Right lobe of liver (tissue), 6 donors: ENCODE measurements at regions not wholly inside any gene's neighbourhood (a gene's known extent, or its start where the extent isn't known, plus 50 kb on each side); places are given as distances from the start of the nearest gene placed in this dataset.

Experiments used
- ATAC-seq, 4 donors: fragments of 200-7000 bp; cut with Tn5 transposase; one replicate each; pipeline ENCODE4 v1.9.1; 2020; ENCODE audit warnings: mild to moderate bottlenecking in 4 of 4, moderate library complexity in 4 of 4
- DNase-seq, 3 donors: peaks; one replicate each; pipeline ENCODE4 v3.0.0-alpha.2; 2020
- H3K27ac ChIP-seq, 3 donors: fragments of 200-600 bp; one replicate each; pipeline ENCODE4 v1.8.0; 2022
- H3K27me3 ChIP-seq, 2 donors: fragments of 200-600 bp; one replicate each; pipeline ENCODE4 v1.8.0; 2022
- H3K36me3 ChIP-seq, 4 donors: fragments of 200-600 bp; sonication (generic) in 1 of 4; one replicate each; pipeline versions ENCODE4 v1.5.1 to v1.8.0; 2017 to 2022; ENCODE audit warnings: control low read depth in 1 of 4
- H3K4me1 ChIP-seq, 4 donors: fragments of 200-600 bp; sonication (generic) in 1 of 4; one replicate each; pipeline versions ENCODE4 v1.5.1 to v1.8.0; 2017 to 2022; ENCODE audit warnings: control low read depth in 1 of 4
- H3K4me3 ChIP-seq, 3 donors: fragments of 200-600 bp; one replicate each; pipeline ENCODE4 v1.8.0; 2022
- H3K9me3 ChIP-seq, 4 donors: fragments of 200-600 bp; sonication (generic) in 1 of 4; one replicate each; pipeline versions ENCODE4 v1.5.1 to v1.8.0; 2017 to 2022; ENCODE audit warnings: control low read depth in 1 of 4
- POLR2A ChIP-seq: fragments of 450-650 bp; IDR thresholded peaks from one replicate; pipeline ENCODE4 v1.6.1; 2017; ENCODE audit warnings: antibody characterized with exemption, mild to moderate bottlenecking
- WGBS: methylation state at CpG from one replicate; pipeline ENCODE4 v1.1.6; 2018; ENCODE audit warnings: low coverage, low lambda C conversion rate; ENCODE audit not compliant: insufficient coverage; ENCODE audit errors: missing lambda C conversion rate; 5-methylcytosine and 5-hydroxymethylcytosine counted together
- intact Hi-C, 2 donors: fragments of 100-400 bp; cut with DNase I; formaldehyde crosslinking; loops; one replicate each; pipeline versions ENCODE4 v1.11.2 to v1.14.1; 2022
- TF ChIP-seq, protein P1 (sequence below), 4 donors: fragments of 200-600 bp in 3 of 4; fragments of 450-650 bp in 1 of 4; IDR thresholded peaks; one replicate each; pipeline versions ENCODE4 v1.5.1 to v1.8.0; 2016 to 2022; ENCODE audit warnings: antibody characterized with exemption in 4 of 4, mild to moderate bottlenecking in 2 of 4
- donor health status: DM: no; HTN: yes; CAD: no.
- donor health status: DM: no; HTN: no; CAD: no.
- donor health status: DM: no; HTN: no; CAD: no.
- donor health status: DM: no; HTN: yes; CAD: no.
- donor health status: DM: no; HTN: yes; CAD: no.

DNA sequence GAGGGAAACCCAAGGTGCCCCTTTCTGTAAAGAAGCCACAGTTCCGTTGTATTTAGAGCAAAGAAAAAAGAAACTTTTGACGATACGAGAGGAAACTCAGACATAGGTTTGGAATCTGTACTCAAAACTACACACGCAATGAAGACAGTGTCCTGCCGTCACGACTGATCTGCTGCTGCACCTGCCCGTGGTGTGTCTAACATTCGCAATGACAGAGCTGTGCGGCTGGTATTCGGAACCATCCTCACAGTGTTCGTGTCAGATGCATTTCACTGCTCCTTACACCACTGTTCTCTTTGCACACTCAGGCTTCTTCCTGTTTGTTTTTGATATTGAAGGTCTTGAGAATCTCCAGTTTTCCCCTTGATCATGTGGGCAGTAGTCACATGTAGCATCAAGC is 84.8 kb downstream of the RTL6 start:
- no peak overlapping the region for H3K4me3 ChIP-seq
- no peaks in the 10 kb centered on the region for H3K9me3 ChIP-seq
- no peaks in the 10 kb centered on the region for H3K4me1 ChIP-seq
- no peaks in the 10 kb centered on the region for H3K27me3 ChIP-seq
- TF ChIP-seq, protein P1, sequence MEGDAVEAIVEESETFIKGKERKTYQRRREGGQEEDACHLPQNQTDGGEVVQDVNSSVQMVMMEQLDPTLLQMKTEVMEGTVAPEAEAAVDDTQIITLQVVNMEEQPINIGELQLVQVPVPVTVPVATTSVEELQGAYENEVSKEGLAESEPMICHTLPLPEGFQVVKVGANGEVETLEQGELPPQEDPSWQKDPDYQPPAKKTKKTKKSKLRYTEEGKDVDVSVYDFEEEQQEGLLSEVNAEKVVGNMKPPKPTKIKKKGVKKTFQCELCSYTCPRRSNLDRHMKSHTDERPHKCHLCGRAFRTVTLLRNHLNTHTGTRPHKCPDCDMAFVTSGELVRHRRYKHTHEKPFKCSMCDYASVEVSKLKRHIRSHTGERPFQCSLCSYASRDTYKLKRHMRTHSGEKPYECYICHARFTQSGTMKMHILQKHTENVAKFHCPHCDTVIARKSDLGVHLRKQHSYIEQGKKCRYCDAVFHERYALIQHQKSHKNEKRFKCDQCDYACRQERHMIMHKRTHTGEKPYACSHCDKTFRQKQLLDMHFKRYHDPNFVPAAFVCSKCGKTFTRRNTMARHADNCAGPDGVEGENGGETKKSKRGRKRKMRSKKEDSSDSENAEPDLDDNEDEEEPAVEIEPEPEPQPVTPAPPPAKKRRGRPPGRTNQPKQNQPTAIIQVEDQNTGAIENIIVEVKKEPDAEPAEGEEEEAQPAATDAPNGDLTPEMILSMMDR (IDR thresholded peaks at IDR 0.05), result no peak
- no peak for TF ChIP-seq POLR2A
- no peak for ATAC-seq
- no peak overlapping the region for H3K27ac ChIP-seq
- 74% methylated on average over 11 of the region's 11 CpGs for WGBS
- DNase-seq, result no peak
- H3K36me3 ChIP-seq, result no peaks in the 10 kb centered on the region
- intact Hi-C loops, result no loop called here

DNA sequence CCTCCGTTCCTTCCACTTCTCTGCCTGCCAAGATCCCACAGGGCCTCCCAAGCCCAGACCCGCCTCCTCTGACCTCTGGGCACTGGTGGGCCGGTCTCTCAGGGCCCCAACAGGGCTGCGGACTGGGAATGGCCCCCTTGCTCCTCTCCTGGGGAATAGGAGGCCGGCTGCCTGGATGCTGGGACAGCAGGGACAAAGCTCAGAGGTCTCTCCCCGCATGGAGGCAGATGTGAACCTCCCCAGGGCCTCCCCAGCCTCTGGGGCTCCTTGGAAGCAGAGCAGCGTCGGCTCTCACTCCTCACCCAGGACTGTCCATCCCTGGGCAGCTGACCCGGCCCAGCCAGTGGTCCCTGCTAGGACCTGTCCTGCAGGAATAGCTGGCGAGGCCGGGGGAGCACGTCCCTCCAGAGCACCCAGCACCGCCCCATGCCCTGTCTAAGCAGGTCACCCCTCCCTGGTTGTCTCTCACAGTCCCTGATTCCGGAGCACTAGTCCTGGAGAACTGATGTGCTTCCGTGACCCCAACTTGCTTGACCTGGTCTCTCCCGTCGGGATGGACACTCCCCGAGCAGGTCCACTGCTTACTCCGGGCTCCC is 85.8 kb downstream of the RTL6 start:
- Histone ChIP-seq H3K9me3 (no peaks in the 10 kb centered on the region), H3K27me3 (no peaks in the 10 kb centered on the region), H3K36me3 (no peaks in the 10 kb centered on the region), H3K4me1 (no peaks in the 10 kb centered on the region), H3K27ac (no peak overlapping the region), H3K4me3 (no peak overlapping the region)
- DNase-seq, result peak in 1 of 3 donors; percentile 43
- WGBS, result 69% methylated on average over 6 of the region's 19 CpGs
- ATAC-seq, result peak in 1 of 4 donors; percentile 26
- intact Hi-C loops, result no loop called here
- TF ChIP-seq, protein P1 (IDR thresholded peaks at IDR 0.05), result no peak
- no peak for TF ChIP-seq POLR2A

DNA sequence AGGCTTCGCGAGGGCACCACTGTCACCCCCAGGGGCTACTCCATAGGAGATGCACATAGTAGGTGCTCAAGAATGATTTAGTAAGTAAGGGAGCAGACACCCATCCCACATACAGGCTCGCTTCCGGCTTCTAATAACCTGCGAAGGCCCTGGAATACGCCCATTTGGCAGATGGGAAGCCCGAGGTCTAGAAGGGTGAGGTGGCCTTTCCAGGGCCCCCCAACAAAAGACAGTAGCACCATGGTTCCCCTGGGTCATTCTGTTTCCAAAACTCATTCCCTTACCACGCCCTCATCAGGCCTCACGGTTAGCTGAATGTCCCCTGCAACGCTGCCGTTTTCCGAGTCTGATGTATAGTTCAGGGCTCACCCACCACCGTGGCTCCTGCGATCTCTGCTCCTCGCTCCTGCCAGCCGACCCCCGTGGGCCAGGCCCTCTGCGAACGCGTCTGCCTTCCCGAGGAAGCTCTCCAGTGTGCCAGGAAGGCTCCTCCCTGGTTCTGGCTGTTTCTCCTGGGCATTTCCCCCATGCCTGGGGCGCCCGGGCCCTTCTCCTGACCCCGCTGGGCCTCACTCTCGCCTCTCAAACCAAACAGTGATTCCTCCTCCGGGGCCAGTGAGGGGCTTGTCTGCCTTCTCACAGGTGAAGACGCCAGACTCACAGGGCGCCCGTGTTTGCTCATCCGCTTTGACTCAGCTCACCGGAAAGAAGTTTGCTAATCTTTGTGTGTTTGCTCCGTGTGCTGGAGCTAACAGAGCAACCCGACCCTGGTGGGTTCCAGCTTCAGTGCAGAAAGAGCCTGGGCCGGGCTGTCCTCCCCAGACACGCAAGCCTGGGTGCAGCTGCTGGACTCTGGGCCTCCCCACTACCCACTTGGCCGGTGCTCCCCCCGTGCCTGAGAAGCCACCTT is 86.6 kb downstream of the RTL6 start:
- no peaks in the 10 kb centered on the region for H3K27me3 ChIP-seq
- no peaks in the 10 kb centered on the region for H3K4me1 ChIP-seq
- WGBS, result 55% methylated on average over 12 of the region's 37 CpGs
- no peak overlapping the region for H3K4me3 ChIP-seq
- H3K9me3 ChIP-seq, result no peaks in the 10 kb centered on the region
- no peak overlapping the region for H3K27ac ChIP-seq
- intact Hi-C loops, result no loop called here
- ATAC-seq (no peak), DNase-seq (peak in 1 of 3 donors; percentile 35)
- H3K36me3 ChIP-seq, result no peaks in the 10 kb centered on the region
- TF ChIP-seq, protein P1 (IDR thresholded peaks at IDR 0.05), result no peak
- TF ChIP-seq POLR2A, result no peak

DNA sequence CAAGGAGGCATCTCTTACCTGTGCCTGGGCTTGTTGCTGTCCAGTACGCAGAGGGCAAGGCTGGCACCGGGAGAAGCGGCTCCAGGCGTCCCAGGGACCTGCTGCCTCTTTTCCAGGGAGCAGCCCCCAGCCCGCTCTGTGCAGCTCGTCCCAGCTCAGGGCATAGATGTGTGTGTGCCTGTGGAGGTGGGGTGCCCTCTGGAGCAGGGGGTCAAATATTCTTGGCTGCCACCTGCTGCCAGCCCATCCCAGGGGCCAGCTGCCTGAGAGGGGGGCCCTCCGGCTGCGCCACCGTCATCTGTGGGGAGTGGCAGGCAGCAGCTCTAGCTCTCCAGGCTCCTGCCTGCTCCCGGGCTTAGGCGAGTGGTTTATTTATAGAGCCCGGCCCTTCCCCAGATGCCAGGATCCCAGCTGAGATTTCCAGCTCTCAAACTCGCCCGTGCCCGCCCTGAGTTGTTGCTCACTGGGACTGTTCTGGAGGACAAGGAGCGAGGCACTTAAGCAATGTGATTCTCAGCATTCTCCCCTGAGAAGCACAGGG is 87.5 kb downstream of the RTL6 start:
- WGBS, result no CpG with 5 or more reads among the region's 16 CpGs
- Histone ChIP-seq H3K36me3 (no peaks in the 10 kb centered on the region), H3K9me3 (no peaks in the 10 kb centered on the region), H3K4me1 (no peaks in the 10 kb centered on the region), H3K27me3 (no peaks in the 10 kb centered on the region), H3K4me3 (no peak overlapping the region), H3K27ac (no peak overlapping the region)
- ATAC-seq (no peak), DNase-seq (peak in 1 of 3 donors; percentile 40)
- TF ChIP-seq, protein P1 (IDR thresholded peaks at IDR 0.05), result no peak
- no peak for TF ChIP-seq POLR2A
- intact Hi-C loops, result no loop called here
